ENCODE measurements at regions not wholly inside any gene's neighbourhood (a gene's known extent, or its start where the extent isn't known, plus 50 kb on each side); places are given as distances from the start of the nearest gene placed in this dataset.

- TF ChIP-seq ZNF202 (tag by site-specific recombination; IDR thresholded peaks at IDR 0.05; ENCODE audit: borderline replicate concordance): no peak
- TF ChIP-seq ZSCAN5A (tag by site-specific recombination; IDR thresholded peaks at IDR 0.05): no peak
- TF ChIP-seq BCL11B (tag by site-specific recombination; IDR thresholded peaks at IDR 0.05; ENCODE audit: low read depth): no peak
- no peak for TF ChIP-seq ZNF362 (tag by site-specific recombination; IDR thresholded peaks at IDR 0.05)
- no peak for TF ChIP-seq ZNF677 (tag by site-specific recombination; IDR thresholded peaks at IDR 0.05)
- no peak for TF ChIP-seq CTCF (tag by site-specific recombination; IDR thresholded peaks at IDR 0.05)
- TF ChIP-seq ZNF660 (tag by site-specific recombination; IDR thresholded peaks at IDR 0.05): no peak
- TF ChIP-seq ZNF792 (tag by site-specific recombination; IDR thresholded peaks at IDR 0.05): no peak
- TF ChIP-seq ZNF48 (tag by site-specific recombination; IDR thresholded peaks at IDR 0.05): no peak
- no peak for TF ChIP-seq RBAK (tag by site-specific recombination; IDR thresholded peaks at IDR 0.05)
- TF ChIP-seq ZNF426 (tag by site-specific recombination; IDR thresholded peaks at IDR 0.05): no peak
- TF ChIP-seq ZNF184 (tag by site-specific recombination; IDR thresholded peaks at IDR 0.05): no peak
- no peak for TF ChIP-seq ZNF623 (tag by site-specific recombination; IDR thresholded peaks at IDR 0.05)
These were observed 369.8 kb upstream of the FAT3 start for GRCh38 chr11:91854780-91855179.
